Ammon's horn (tissue), 1 donor: ENCODE measurements at regions not wholly inside any gene's neighbourhood (a gene's known extent, or its start where the extent isn't known, plus 50 kb on each side); places are given as distances from the start of the nearest gene placed in this dataset.

ENCODE experiments used
- DNase-seq: peaks from one replicate; pipeline ENCODE4 v3.0.0-alpha.2; 2016; ENCODE audit warnings: low spot score

- DNase-seq, result no peak
Observed at GRCh38 chr5:20113931-20114330, 125.9 kb upstream of the CDH18 start.

GRCh38 chr5:20113031-20113715 is 125.2 kb upstream of the CDH18 start:
- DNase-seq, result peak; percentile 30

GRCh38 chr5:20109326-20109725 is 121.3 kb upstream of the CDH18 start:
- no peak for DNase-seq

- DNase-seq, result no peak
Observed at GRCh38 chr5:20105915-20106314, 117.9 kb upstream of the CDH18 start.

- no peak for DNase-seq
Observed at GRCh38 chr5:20102293-20102692, 114.3 kb upstream of the CDH18 start.

- DNase-seq, result no peak
Observed at GRCh38 chr5:20098694-20099093, 110.7 kb upstream of the CDH18 start.

GRCh38 chr5:20088361-20088760 is 100.4 kb upstream of the CDH18 start:
- DNase-seq, result no peak

- no peak for DNase-seq
Observed at GRCh38 chr5:20087299-20087698, 99.3 kb upstream of the CDH18 start.

- no peak for DNase-seq
Observed at GRCh38 chr5:20077186-20077585, 89.2 kb upstream of the CDH18 start.

- no peak for DNase-seq
Observed at GRCh38 chr5:20056933-20057332, 68.9 kb upstream of the CDH18 start.

- DNase-seq, result no peak
Observed at GRCh38 chr5:20055301-20055700, 67.3 kb upstream of the CDH18 start.

GRCh38 chr5:20050262-20050661 is 62.3 kb upstream of the CDH18 start:
- DNase-seq, result no peak

- no peak for DNase-seq
Observed at GRCh38 chr5:20044460-20044859, 56.5 kb upstream of the CDH18 start.

GRCh38 chr5:20041326-20042274 is 53.6 kb upstream of the CDH18 start:
- no peak for DNase-seq

- DNase-seq, result no peak
Observed at GRCh38 chr5:20040901-20041300, 52.9 kb upstream of the CDH18 start.
